RWPE1 (cell line): ENCODE measurements at regions not wholly inside any gene's neighbourhood (a gene's known extent, or its start where the extent isn't known, plus 50 kb on each side); places are given as distances from the start of the nearest gene placed in this dataset.

Experiments
- CTCF ChIA-PET: fragments of 350-600 bp; sonication (Branson Sonifier 250); formaldehyde crosslinking; extraction: SDS; loops from one replicate; lab custom pipeline; 2021; lab: Yijun Ruan, JAX
- POLR2A ChIA-PET: fragments of 400-600 bp; formaldehyde crosslinking; extraction: SDS; loops from one replicate; lab custom pipeline; 2020; ENCODE audit warnings: antibody characterized with exemption; ENCODE audit not compliant: low non-redundant PET; lab: Yijun Ruan, JAX
- DNase-seq: peaks from one replicate; pipeline ENCODE4 v3.0.0; 2012; ENCODE audit warnings: low spot score
- H3K27ac ChIP-seq: fragments of 450-650 bp; 2 replicates; pipeline ENCODE4 v1.5.1; 2017
- CTCF ChIP-seq: fragments of 450-650 bp; conservative IDR thresholded peaks from 2 replicates; pipeline ENCODE4 v1.5.1; 2017; ENCODE audit warnings: low read depth, mild to moderate bottlenecking

- DNase-seq = no peak
- no peak for TF ChIP-seq CTCF
- ChIA-PET POLR2A (no interaction called here), CTCF (no interaction called here)
- H3K27ac ChIP-seq = no peak overlapping the region
Measured at GRCh38 chr3:110149763-110150162, 812.4 kb upstream of the DPPA4 start.

GRCh38 chr3:110157221-110157620 is 819.9 kb upstream of the DPPA4 start:
- DNase-seq = no peak
- ChIA-PET CTCF (no interaction called here), POLR2A (no interaction called here)
- TF ChIP-seq CTCF = no peak
- H3K27ac ChIP-seq = no peak overlapping the region

GRCh38 chr3:110164632-110165369 is 827.5 kb upstream of the DPPA4 start:
- no peak for DNase-seq
- POLR2A ChIA-PET = no interaction called here
- H3K27ac ChIP-seq = no peak overlapping the region
- CTCF ChIA-PET = interaction anchor here (0.6 kb wide), 1 partner anchor 853 kb away, joined by 5 read pairs; no protein-coding TSS in a partner anchor
- no peak for TF ChIP-seq CTCF

GRCh38 chr3:110165370-110165743 is 828.0 kb upstream of the DPPA4 start:
- ChIA-PET CTCF (interaction anchor here (0.6 kb wide), 1 partner anchor 854 kb away, joined by 5 read pairs; no protein-coding TSS in a partner anchor), POLR2A (no interaction called here)
- TF ChIP-seq CTCF = no peak
- no peak for DNase-seq
- H3K27ac ChIP-seq = no peak overlapping the region

GRCh38 chr3:110165753-110166152 is 828.4 kb upstream of the DPPA4 start:
- ChIA-PET CTCF (interaction anchor here (0.6 kb wide), 1 partner anchor 854 kb away, joined by 5 read pairs; no protein-coding TSS in a partner anchor), POLR2A (no interaction called here)
- H3K27ac ChIP-seq = no peak overlapping the region
- no peak for DNase-seq
- TF ChIP-seq CTCF = no peak

GRCh38 chr3:110166791-110167190 is 829.4 kb upstream of the DPPA4 start:
- POLR2A ChIA-PET = no interaction called here
- DNase-seq = no peak
- H3K27ac ChIP-seq = no peak overlapping the region
- TF ChIP-seq CTCF = no peak
- CTCF ChIA-PET = no interaction called here
